HEK293 (cell line): ENCODE measurements at regions not wholly inside any gene's neighbourhood (a gene's known extent, or its start where the extent isn't known, plus 50 kb on each side); places are given as distances from the start of the nearest gene placed in this dataset.

Source experiments
- GLIS1 ChIP-seq: fragments of 450-650 bp; formaldehyde crosslinking; IDR thresholded peaks from 2 replicates; pipeline ENCODE4 v1.5.1; 2016; ENCODE audit warnings: missing biosample characterization, missing genetic modification characterization
- KLF1 ChIP-seq: fragments of 450-650 bp; formaldehyde crosslinking; IDR thresholded peaks from 2 replicates; pipeline ENCODE4 v1.5.1; 2016; ENCODE audit warnings: missing biosample characterization, missing genetic modification characterization
- SP2 ChIP-seq: fragments of 450-650 bp; formaldehyde crosslinking; IDR thresholded peaks from 2 replicates; pipeline ENCODE4 v1.5.1; 2016; ENCODE audit warnings: missing biosample characterization, missing genetic modification characterization
- WT1 ChIP-seq: fragments of 450-650 bp; formaldehyde crosslinking; IDR thresholded peaks from 2 replicates; pipeline ENCODE4 v1.5.1; 2016; ENCODE audit warnings: missing biosample characterization, missing genetic modification characterization
- ZBTB20 ChIP-seq: fragments of 450-650 bp; formaldehyde crosslinking; IDR thresholded peaks from 2 replicates; pipeline ENCODE4 v1.5.1; 2016; ENCODE audit warnings: missing biosample characterization, missing genetic modification characterization
- ZBTB8A ChIP-seq: fragments of 450-650 bp; formaldehyde crosslinking; IDR thresholded peaks from 2 replicates; pipeline ENCODE4 v1.5.1; 2016; ENCODE audit warnings: missing biosample characterization, missing genetic modification characterization
- ZFP3 ChIP-seq: fragments of 450-650 bp; formaldehyde crosslinking; IDR thresholded peaks from 2 replicates; pipeline ENCODE4 v1.5.1; 2016; ENCODE audit warnings: low read depth, missing biosample characterization, missing genetic modification characterization
- ZNF132 ChIP-seq: fragments of 450-650 bp; formaldehyde crosslinking; IDR thresholded peaks from 2 replicates; pipeline ENCODE4 v1.5.1; 2017; ENCODE audit warnings: missing biosample characterization, missing genetic modification characterization, borderline replicate concordance
- ZNF140 ChIP-seq: fragments of 450-650 bp; formaldehyde crosslinking; IDR thresholded peaks from 2 replicates; pipeline ENCODE4 v1.5.1; 2016; ENCODE audit warnings: missing biosample characterization, missing genetic modification characterization
- ZNF157 ChIP-seq: fragments of 450-650 bp; formaldehyde crosslinking; IDR thresholded peaks from 2 replicates; pipeline ENCODE4 v1.5.1; 2016; ENCODE audit warnings: missing biosample characterization, missing genetic modification characterization
- ZNF169 ChIP-seq: fragments of 450-650 bp; formaldehyde crosslinking; IDR thresholded peaks from 2 replicates; pipeline ENCODE4 v1.5.1; 2016; ENCODE audit warnings: missing biosample characterization, missing genetic modification characterization
- ZNF324 ChIP-seq: fragments of 450-650 bp; formaldehyde crosslinking; IDR thresholded peaks from 2 replicates; pipeline ENCODE4 v1.5.1; 2016; ENCODE audit warnings: missing biosample characterization, missing genetic modification characterization
- ZNF561 ChIP-seq: fragments of 450-650 bp; IDR thresholded peaks from 2 replicates; pipeline ENCODE4 v1.5.1; 2018; ENCODE audit warnings: missing biosample characterization, missing genetic modification characterization, borderline replicate concordance
- ZNF623 ChIP-seq: fragments of 450-650 bp; formaldehyde crosslinking; IDR thresholded peaks from 2 replicates; pipeline ENCODE4 v1.5.1; 2016; ENCODE audit warnings: missing biosample characterization, missing genetic modification characterization
- ZNF629 ChIP-seq: fragments of 450-650 bp; formaldehyde crosslinking; IDR thresholded peaks from 2 replicates; pipeline ENCODE4 v1.5.1; 2017; ENCODE audit warnings: missing biosample characterization, missing genetic modification characterization
- ZNF658 ChIP-seq: fragments of 450-650 bp; formaldehyde crosslinking; IDR thresholded peaks from 2 replicates; pipeline ENCODE4; 2016; ENCODE audit warnings: missing biosample characterization, missing genetic modification characterization
- ZNF837 ChIP-seq: fragments of 450-650 bp; formaldehyde crosslinking; IDR thresholded peaks from 2 replicates; pipeline ENCODE4 v1.5.1; 2016; ENCODE audit warnings: missing biosample characterization, missing genetic modification characterization
- ZSCAN23 ChIP-seq: fragments of 450-650 bp; formaldehyde crosslinking; IDR thresholded peaks from 2 replicates; pipeline ENCODE4 v1.5.1; 2016; ENCODE audit warnings: missing biosample characterization, missing genetic modification characterization
- TF ChIP-seq, protein P1 (sequence below): fragments of 450-650 bp; IDR thresholded peaks from 2 replicates; pipeline ENCODE4 v1.5.1; 2018; ENCODE audit warnings: missing biosample characterization, mild to moderate bottlenecking, missing genetic modification characterization
- TF ChIP-seq, protein P2 (sequence below): fragments of 450-650 bp; formaldehyde crosslinking; IDR thresholded peaks from 2 replicates; pipeline ENCODE4 v1.5.1; 2016; ENCODE audit warnings: missing biosample characterization, missing genetic modification characterization, borderline replicate concordance
- TF ChIP-seq, protein P3 (sequence below): fragments of 450-650 bp; formaldehyde crosslinking; IDR thresholded peaks from 2 replicates; pipeline ENCODE4 v1.5.1; 2016; ENCODE audit warnings: missing biosample characterization, missing genetic modification characterization
- TF ChIP-seq, protein P4 (sequence below): fragments of 450-650 bp; formaldehyde crosslinking; IDR thresholded peaks from 2 replicates; pipeline ENCODE4 v1.5.1; 2016; ENCODE audit warnings: missing biosample characterization, missing genetic modification characterization
- TF ChIP-seq, protein P5 (sequence below): fragments of 450-650 bp; formaldehyde crosslinking; IDR thresholded peaks from 2 replicates; pipeline ENCODE4 v1.5.1; 2017; ENCODE audit warnings: missing biosample characterization, mild to moderate bottlenecking, missing genetic modification characterization, moderate library complexity
- TF ChIP-seq, protein P6 (sequence below): fragments of 450-650 bp; formaldehyde crosslinking; IDR thresholded peaks from 2 replicates; pipeline ENCODE4 v1.5.1; 2016; ENCODE audit warnings: missing biosample characterization, missing genetic modification characterization, low read depth
- TF ChIP-seq, protein P7 (sequence below): fragments of 450-650 bp; formaldehyde crosslinking; IDR thresholded peaks from 2 replicates; pipeline ENCODE4; 2016; ENCODE audit warnings: missing biosample characterization, missing genetic modification characterization
- TF ChIP-seq, protein P8 (sequence below): IDR thresholded peaks from 2 replicates; pipeline ENCODE4 v1.6.1; 2011; ENCODE audit warnings: mild to moderate bottlenecking, low read depth, low read length, borderline replicate concordance
- TF ChIP-seq, protein P9 (sequence below): fragments of 450-650 bp; formaldehyde crosslinking; optimal IDR thresholded peaks from 2 replicates; pipeline ENCODE3; 2016; ENCODE audit warnings: missing biosample characterization, mild to moderate bottlenecking, missing genetic modification characterization

DNA sequence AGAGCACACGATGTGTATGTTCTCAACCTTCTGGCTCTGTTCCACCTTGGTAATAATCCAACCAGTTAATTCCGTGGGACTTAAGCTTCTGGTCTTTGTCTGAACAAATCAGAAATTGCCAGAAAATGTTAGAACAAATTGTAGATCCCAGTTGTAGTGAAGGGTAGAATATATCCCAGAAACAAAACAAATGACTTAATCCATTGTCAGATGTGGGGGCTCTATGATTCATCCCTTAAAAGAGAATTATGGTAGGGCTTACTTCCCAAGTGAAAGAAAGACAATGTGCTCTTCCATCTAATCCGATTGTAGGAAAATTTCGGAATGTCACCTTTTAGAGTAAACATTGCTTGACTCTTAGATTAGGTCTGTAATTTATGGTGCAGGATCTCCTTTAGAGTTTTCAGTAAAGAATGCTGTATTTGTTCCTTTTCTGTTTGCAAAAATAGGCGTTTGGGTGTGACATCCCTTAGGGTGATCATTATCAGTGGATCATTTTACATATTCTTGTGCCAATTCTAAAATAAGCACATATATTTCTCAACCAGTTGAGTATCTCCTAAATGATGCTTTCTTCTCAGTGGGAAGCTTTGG lies 234.5 kb upstream of the ZNF217 start (continued):
- TF ChIP-seq ZNF629 (peak; percentile 91), ZBTB20 (tag by site-specific recombination) (no peak), ZNF157 (tag by site-specific recombination) (no peak), WT1 (peak; percentile 71), ZNF561 (tag by site-specific recombination) (peak; percentile 84), ZNF169 (no peak), ZNF837 (tag by site-specific recombination) (no peak), ZNF140 (tag by site-specific recombination) (no peak), ZNF658 (tag by site-specific recombination) (no peak), KLF1 (peak; percentile 80), ZNF324 (tag by site-specific recombination) (no peak; the same call in 1 of the 2 replicates), ZSCAN23 (tag by site-specific recombination) (0 out of 2 replicates have a peak, but pooled peaks have one; percentile 43), SP2 (tag by site-specific recombination) (peak; percentile 31), ZNF132 (no peak), GLIS1 (tag by site-specific recombination) (peak; percentile 66), ZNF623 (tag by site-specific recombination) (0 out of 2 replicates have a peak, but pooled peaks have one; percentile 6), ZBTB8A (no peak), ZFP3 (tag by site-specific recombination) (no peak)
- TF ChIP-seq, protein P1, sequence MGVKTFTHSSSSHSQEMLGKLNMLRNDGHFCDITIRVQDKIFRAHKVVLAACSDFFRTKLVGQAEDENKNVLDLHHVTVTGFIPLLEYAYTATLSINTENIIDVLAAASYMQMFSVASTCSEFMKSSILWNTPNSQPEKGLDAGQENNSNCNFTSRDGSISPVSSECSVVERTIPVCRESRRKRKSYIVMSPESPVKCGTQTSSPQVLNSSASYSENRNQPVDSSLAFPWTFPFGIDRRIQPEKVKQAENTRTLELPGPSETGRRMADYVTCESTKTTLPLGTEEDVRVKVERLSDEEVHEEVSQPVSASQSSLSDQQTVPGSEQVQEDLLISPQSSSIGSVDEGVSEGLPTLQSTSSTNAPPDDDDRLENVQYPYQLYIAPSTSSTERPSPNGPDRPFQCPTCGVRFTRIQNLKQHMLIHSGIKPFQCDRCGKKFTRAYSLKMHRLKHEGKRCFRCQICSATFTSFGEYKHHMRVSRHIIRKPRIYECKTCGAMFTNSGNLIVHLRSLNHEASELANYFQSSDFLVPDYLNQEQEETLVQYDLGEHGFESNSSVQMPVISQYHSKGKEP (tag by site-specific recombination), result no peak
- TF ChIP-seq, protein P2, sequence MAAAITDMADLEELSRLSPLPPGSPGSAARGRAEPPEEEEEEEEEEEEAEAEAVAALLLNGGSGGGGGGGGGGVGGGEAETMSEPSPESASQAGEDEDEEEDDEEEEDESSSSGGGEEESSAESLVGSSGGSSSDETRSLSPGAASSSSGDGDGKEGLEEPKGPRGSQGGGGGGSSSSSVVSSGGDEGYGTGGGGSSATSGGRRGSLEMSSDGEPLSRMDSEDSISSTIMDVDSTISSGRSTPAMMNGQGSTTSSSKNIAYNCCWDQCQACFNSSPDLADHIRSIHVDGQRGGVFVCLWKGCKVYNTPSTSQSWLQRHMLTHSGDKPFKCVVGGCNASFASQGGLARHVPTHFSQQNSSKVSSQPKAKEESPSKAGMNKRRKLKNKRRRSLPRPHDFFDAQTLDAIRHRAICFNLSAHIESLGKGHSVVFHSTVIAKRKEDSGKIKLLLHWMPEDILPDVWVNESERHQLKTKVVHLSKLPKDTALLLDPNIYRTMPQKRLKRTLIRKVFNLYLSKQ (tag by site-specific recombination), result no peak
- TF ChIP-seq, protein P3, sequence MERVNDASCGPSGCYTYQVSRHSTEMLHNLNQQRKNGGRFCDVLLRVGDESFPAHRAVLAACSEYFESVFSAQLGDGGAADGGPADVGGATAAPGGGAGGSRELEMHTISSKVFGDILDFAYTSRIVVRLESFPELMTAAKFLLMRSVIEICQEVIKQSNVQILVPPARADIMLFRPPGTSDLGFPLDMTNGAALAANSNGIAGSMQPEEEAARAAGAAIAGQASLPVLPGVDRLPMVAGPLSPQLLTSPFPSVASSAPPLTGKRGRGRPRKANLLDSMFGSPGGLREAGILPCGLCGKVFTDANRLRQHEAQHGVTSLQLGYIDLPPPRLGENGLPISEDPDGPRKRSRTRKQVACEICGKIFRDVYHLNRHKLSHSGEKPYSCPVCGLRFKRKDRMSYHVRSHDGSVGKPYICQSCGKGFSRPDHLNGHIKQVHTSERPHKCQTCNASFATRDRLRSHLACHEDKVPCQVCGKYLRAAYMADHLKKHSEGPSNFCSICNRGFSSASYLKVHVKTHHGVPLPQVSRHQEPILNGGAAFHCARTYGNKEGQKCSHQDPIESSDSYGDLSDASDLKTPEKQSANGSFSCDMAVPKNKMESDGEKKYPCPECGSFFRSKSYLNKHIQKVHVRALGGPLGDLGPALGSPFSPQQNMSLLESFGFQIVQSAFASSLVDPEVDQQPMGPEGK (tag by site-specific recombination), result peak; percentile 62
- TF ChIP-seq, protein P4, sequence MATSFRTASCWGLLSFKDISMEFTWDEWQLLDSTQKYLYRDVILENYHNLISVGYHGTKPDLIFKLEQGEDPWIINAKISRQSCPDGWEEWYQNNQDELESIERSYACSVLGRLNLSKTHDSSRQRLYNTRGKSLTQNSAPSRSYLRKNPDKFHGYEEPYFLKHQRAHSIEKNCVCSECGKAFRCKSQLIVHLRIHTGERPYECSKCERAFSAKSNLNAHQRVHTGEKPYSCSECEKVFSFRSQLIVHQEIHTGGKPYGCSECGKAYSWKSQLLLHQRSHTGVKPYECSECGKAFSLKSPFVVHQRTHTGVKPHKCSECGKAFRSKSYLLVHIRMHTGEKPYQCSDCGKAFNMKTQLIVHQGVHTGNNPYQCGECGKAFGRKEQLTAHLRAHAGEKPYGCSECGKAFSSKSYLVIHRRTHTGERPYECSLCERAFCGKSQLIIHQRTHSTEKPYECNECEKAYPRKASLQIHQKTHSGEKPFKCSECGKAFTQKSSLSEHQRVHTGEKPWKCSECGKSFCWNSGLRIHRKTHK (tag by site-specific recombination), result no peak
- TF ChIP-seq, protein P5, sequence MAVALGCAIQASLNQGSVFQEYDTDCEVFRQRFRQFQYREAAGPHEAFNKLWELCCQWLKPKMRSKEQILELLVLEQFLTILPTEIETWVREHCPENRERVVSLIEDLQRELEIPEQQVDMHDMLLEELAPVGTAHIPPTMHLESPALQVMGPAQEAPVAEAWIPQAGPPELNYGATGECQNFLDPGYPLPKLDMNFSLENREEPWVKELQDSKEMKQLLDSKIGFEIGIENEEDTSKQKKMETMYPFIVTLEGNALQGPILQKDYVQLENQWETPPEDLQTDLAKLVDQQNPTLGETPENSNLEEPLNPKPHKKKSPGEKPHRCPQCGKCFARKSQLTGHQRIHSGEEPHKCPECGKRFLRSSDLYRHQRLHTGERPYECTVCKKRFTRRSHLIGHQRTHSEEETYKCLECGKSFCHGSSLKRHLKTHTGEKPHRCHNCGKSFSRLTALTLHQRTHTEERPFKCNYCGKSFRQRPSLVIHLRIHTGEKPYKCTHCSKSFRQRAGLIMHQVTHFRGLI (tag by site-specific recombination), result peak; percentile 86
- TF ChIP-seq, protein P6, sequence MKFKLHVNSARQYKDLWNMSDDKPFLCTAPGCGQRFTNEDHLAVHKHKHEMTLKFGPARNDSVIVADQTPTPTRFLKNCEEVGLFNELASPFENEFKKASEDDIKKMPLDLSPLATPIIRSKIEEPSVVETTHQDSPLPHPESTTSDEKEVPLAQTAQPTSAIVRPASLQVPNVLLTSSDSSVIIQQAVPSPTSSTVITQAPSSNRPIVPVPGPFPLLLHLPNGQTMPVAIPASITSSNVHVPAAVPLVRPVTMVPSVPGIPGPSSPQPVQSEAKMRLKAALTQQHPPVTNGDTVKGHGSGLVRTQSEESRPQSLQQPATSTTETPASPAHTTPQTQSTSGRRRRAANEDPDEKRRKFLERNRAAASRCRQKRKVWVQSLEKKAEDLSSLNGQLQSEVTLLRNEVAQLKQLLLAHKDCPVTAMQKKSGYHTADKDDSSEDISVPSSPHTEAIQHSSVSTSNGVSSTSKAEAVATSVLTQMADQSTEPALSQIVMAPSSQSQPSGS (tag by site-specific recombination), result peak; percentile 74
- TF ChIP-seq, protein P7, sequence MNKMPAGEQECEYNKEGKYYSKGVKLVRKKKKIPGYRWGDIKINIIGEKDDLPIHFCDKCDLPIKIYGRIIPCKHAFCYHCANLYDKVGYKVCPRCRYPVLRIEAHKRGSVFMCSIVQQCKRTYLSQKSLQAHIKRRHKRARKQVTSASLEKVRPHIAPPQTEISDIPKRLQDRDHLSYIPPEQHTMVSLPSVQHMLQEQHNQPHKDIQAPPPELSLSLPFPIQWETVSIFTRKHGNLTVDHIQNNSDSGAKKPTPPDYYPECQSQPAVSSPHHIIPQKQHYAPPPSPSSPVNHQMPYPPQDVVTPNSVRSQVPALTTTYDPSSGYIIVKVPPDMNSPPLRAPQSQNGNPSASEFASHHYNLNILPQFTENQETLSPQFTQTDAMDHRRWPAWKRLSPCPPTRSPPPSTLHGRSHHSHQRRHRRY (tag by site-specific recombination), result no peak
- TF ChIP-seq, protein P8, sequence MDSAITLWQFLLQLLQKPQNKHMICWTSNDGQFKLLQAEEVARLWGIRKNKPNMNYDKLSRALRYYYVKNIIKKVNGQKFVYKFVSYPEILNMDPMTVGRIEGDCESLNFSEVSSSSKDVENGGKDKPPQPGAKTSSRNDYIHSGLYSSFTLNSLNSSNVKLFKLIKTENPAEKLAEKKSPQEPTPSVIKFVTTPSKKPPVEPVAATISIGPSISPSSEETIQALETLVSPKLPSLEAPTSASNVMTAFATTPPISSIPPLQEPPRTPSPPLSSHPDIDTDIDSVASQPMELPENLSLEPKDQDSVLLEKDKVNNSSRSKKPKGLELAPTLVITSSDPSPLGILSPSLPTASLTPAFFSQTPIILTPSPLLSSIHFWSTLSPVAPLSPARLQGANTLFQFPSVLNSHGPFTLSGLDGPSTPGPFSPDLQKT, result no peak
- TF ChIP-seq, protein P9, sequence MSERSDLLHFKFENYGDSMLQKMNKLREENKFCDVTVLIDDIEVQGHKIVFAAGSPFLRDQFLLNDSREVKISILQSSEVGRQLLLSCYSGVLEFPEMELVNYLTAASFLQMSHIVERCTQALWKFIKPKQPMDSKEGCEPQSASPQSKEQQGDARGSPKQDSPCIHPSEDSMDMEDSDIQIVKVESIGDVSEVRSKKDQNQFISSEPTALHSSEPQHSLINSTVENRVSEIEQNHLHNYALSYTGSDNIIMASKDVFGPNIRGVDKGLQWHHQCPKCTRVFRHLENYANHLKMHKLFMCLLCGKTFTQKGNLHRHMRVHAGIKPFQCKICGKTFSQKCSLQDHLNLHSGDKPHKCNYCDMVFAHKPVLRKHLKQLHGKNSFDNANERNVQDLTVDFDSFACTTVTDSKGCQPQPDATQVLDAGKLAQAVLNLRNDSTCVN (tag by site-specific recombination), result no peak
